ENCODE measurements at regions not wholly inside any gene's neighbourhood (a gene's known extent, or its start where the extent isn't known, plus 50 kb on each side); places are given as distances from the start of the nearest gene placed in this dataset.
A peak's percentile ranks its signal among the peaks of the same experiment; 100 is the strongest.

- TF ChIP-seq CTCF (IDR thresholded peaks at IDR 0.05; ENCODE audit: control extremely low read depth, extremely low read depth, low read depth, missing control alignments): no peak
- POLR2A ChIA-PET: no interaction called here
- CTCF ChIA-PET: no interaction called here
- no peak for DNase-seq (ENCODE audit: extremely low spot score)
Observed at GRCh38 chr3:73867524-73867923, 242.8 kb upstream of the PDZRN3 start.

GRCh38 chr3:73866846-73867245 lies 242.1 kb upstream of the PDZRN3 start:
- no peak for TF ChIP-seq CTCF (IDR thresholded peaks at IDR 0.05; ENCODE audit: control extremely low read depth, extremely low read depth, low read depth, missing control alignments)
- CTCF ChIA-PET: no interaction called here
- POLR2A ChIA-PET: no interaction called here
- DNase-seq (ENCODE audit: extremely low spot score): no peak

- TF ChIP-seq CTCF (IDR thresholded peaks at IDR 0.05; ENCODE audit: control extremely low read depth, extremely low read depth, low read depth, missing control alignments): no peak
- ChIA-PET POLR2A (no interaction called here), CTCF (interaction anchor here (1.5 kb wide), 1 partner anchor 10 kb away, joined by 3 read pairs; no protein-coding TSS in a partner anchor)
- DNase-seq (ENCODE audit: extremely low spot score): no peak
Observed at GRCh38 chr3:73863546-73864079, 238.9 kb upstream of the PDZRN3 start.

- CTCF ChIA-PET: no interaction called here
- POLR2A ChIA-PET: no interaction called here
- DNase-seq (ENCODE audit: extremely low spot score): no peak
- TF ChIP-seq CTCF (IDR thresholded peaks at IDR 0.05; ENCODE audit: control extremely low read depth, extremely low read depth, low read depth, missing control alignments): peak; percentile 1
Observed at GRCh38 chr3:73855813-73856212, 231.1 kb upstream of the PDZRN3 start.

- TF ChIP-seq CTCF (IDR thresholded peaks at IDR 0.05; ENCODE audit: control extremely low read depth, extremely low read depth, low read depth, missing control alignments): peak; percentile 28
- DNase-seq (ENCODE audit: extremely low spot score): no peak
- POLR2A ChIA-PET: no interaction called here
- CTCF ChIA-PET: interaction anchor here (1.5 to 2.3 kb wide), 3 partner anchors 11 to 340 kb away, joined by 4 to 11 read pairs (median 7); no protein-coding TSS in a partner anchor
Observed at GRCh38 chr3:73848173-73848906, 223.6 kb upstream of the PDZRN3 start.

GRCh38 chr3:73846951-73847350 lies 222.2 kb upstream of the PDZRN3 start:
- DNase-seq (ENCODE audit: extremely low spot score): no peak
- no peak for TF ChIP-seq CTCF (IDR thresholded peaks at IDR 0.05; ENCODE audit: control extremely low read depth, extremely low read depth, low read depth, missing control alignments)
- CTCF ChIA-PET: interaction anchor here (1.3 to 2.3 kb wide), 2 partner anchors 12 to 339 kb away, joined by 4 to 11 read pairs; no protein-coding TSS in a partner anchor
- POLR2A ChIA-PET: no interaction called here

Measured in GM10248 (cell line).